Neuron (in vitro differentiated cells): ENCODE measurements at regions not wholly inside any gene's neighbourhood (a gene's known extent, or its start where the extent isn't known, plus 50 kb on each side); places are given as distances from the start of the nearest gene placed in this dataset.

Source experiments
- H2AFZ ChIP-seq: one replicate; pipeline ENCODE4 v1.6.1; 2013; ENCODE audit warnings: low read depth, mild to moderate bottlenecking, inconsistent platforms, low read length, moderate library complexity
- H3K27me3 ChIP-seq: one replicate; pipeline ENCODE4 v1.6.1; 2013; ENCODE audit warnings: low read length; ENCODE audit not compliant: insufficient read depth
- H3K36me3 ChIP-seq: one replicate; pipeline ENCODE4 v1.6.1; 2013; ENCODE audit warnings: low read length; ENCODE audit not compliant: insufficient read depth
- H3K4me1 ChIP-seq: one replicate; pipeline ENCODE4 v1.6.1; 2013; ENCODE audit warnings: low read length; ENCODE audit not compliant: insufficient read depth
- H3K4me3 ChIP-seq: 2 replicates; pipeline ENCODE4 v1.5.1; 2013; ENCODE audit warnings: mild to moderate bottlenecking, low read length, moderate library complexity
- H3K9me3 ChIP-seq: one replicate; pipeline ENCODE4 v1.6.1; 2013; ENCODE audit warnings: low read length

- no peaks in the 10 kb centered on the region for H3K9me3 ChIP-seq
- H3K36me3 ChIP-seq: no peaks in the 10 kb centered on the region
- no peaks in the 10 kb centered on the region for H3K4me1 ChIP-seq
- no peak overlapping the region for H3K4me3 ChIP-seq
- no peaks in the 10 kb centered on the region for H3K27me3 ChIP-seq
- H2AFZ ChIP-seq: no peak overlapping the region
Observed at GRCh38 chr6:170163405-170164170, 127.3 kb downstream of the DLL1 start.

GRCh38 chr6:170162775-170163404 lies 128.0 kb downstream of the DLL1 start:
- Histone ChIP-seq H3K36me3 (no peaks in the 10 kb centered on the region), H2AFZ (no peak overlapping the region), H3K27me3 (no peaks in the 10 kb centered on the region), H3K4me1 (no peaks in the 10 kb centered on the region), H3K9me3 (no peaks in the 10 kb centered on the region), H3K4me3 (no peak overlapping the region)

- Histone ChIP-seq H3K4me1 (no peaks in the 10 kb centered on the region), H3K36me3 (no peaks in the 10 kb centered on the region), H3K9me3 (no peaks in the 10 kb centered on the region), H2AFZ (no peak overlapping the region), H3K4me3 (no peak overlapping the region), H3K27me3 (no peaks in the 10 kb centered on the region)
Observed at GRCh38 chr6:170162011-170162774, 128.7 kb downstream of the DLL1 start.

- Histone ChIP-seq H3K27me3 (no peaks in the 10 kb centered on the region), H3K36me3 (no peaks in the 10 kb centered on the region), H3K4me1 (no peaks in the 10 kb centered on the region), H2AFZ (no peak overlapping the region), H3K9me3 (no peaks in the 10 kb centered on the region), H3K4me3 (no peak overlapping the region)
Observed at GRCh38 chr6:170160628-170161611, 130.0 kb downstream of the DLL1 start.

GRCh38 chr6:170160031-170160627 lies 130.7 kb downstream of the DLL1 start:
- Histone ChIP-seq H3K27me3 (no peaks in the 10 kb centered on the region), H3K9me3 (no peaks in the 10 kb centered on the region), H3K4me1 (no peaks in the 10 kb centered on the region), H2AFZ (no peak overlapping the region), H3K4me3 (no peak overlapping the region), H3K36me3 (no peaks in the 10 kb centered on the region)

GRCh38 chr6:170159022-170159965 lies 131.6 kb downstream of the DLL1 start:
- no peak overlapping the region for H3K4me3 ChIP-seq
- no peaks in the 10 kb centered on the region for H3K36me3 ChIP-seq
- no peaks in the 10 kb centered on the region for H3K4me1 ChIP-seq
- H3K9me3 ChIP-seq: no peaks in the 10 kb centered on the region
- H3K27me3 ChIP-seq: no peaks in the 10 kb centered on the region
- no peak overlapping the region for H2AFZ ChIP-seq

- H2AFZ ChIP-seq: no peak overlapping the region
- no peak overlapping the region for H3K4me3 ChIP-seq
- no peaks in the 10 kb centered on the region for H3K9me3 ChIP-seq
- H3K4me1 ChIP-seq: peaks cover under 1% of the 10 kb centered on the region
- no peaks in the 10 kb centered on the region for H3K36me3 ChIP-seq
- no peaks in the 10 kb centered on the region for H3K27me3 ChIP-seq
Observed at GRCh38 chr6:170158296-170159021, 132.4 kb downstream of the DLL1 start.

GRCh38 chr6:170157567-170158218 lies 133.2 kb downstream of the DLL1 start:
- no peaks in the 10 kb centered on the region for H3K27me3 ChIP-seq
- H2AFZ ChIP-seq: no peak overlapping the region
- no peaks in the 10 kb centered on the region for H3K9me3 ChIP-seq
- H3K4me1 ChIP-seq: peaks cover 8% of the 10 kb centered on the region
- no peaks in the 10 kb centered on the region for H3K36me3 ChIP-seq
- no peak overlapping the region for H3K4me3 ChIP-seq

- Histone ChIP-seq H3K36me3 (no peaks in the 10 kb centered on the region), H3K27me3 (no peaks in the 10 kb centered on the region), H3K4me3 (no peak overlapping the region), H3K4me1 (peaks cover 11% of the 10 kb centered on the region), H2AFZ (no peak overlapping the region), H3K9me3 (no peaks in the 10 kb centered on the region)
Observed at GRCh38 chr6:170156448-170157375, 134.2 kb downstream of the DLL1 start.
